ENCODE measurements at regions not wholly inside any gene's neighbourhood (a gene's known extent, or its start where the extent isn't known, plus 50 kb on each side); places are given as distances from the start of the nearest gene placed in this dataset.
"Not testable (repeated sequence)": the region's sequence is repeated elsewhere in the genome, so short reads cannot be mapped to it uniquely, and the experiment has no call there.

GRCh38 chr1:168836469-168836868, 107.5 kb upstream of the DPT start:
- no peak for TF ChIP-seq CTCF (IDR thresholded peaks at IDR 0.05; ENCODE audit: low read depth, low read length)
- H3K4me1 ChIP-seq (ENCODE audit: low read depth), result peaks cover 8% of the 10 kb centered on the region
- no peak for DNase-seq (ENCODE audit: low read depth in 1 of 2, low spot score in 1 of 2)
- no peaks in the 10 kb centered on the region for H3K27me3 ChIP-seq
- no peaks in the 10 kb centered on the region for H3K36me3 ChIP-seq
- no peak overlapping the region for H3K4me3 ChIP-seq
- H3K27ac ChIP-seq, result no peak overlapping the region
- no peaks in the 10 kb centered on the region for H3K9me3 ChIP-seq (ENCODE audit: low read depth)

GRCh38 chr1:168837230-168837629, 108.2 kb upstream of the DPT start:
- DNase-seq (ENCODE audit: low read depth in 1 of 2, low spot score in 1 of 2); H3K9me3 ChIP-seq (ENCODE audit: low read depth); H3K4me3 ChIP-seq: not testable (repeated sequence)

GRCh38 chr1:168842306-168842705, 113.3 kb upstream of the DPT start:
- no peak overlapping the region for H3K4me3 ChIP-seq
- H3K27ac ChIP-seq, result no peak overlapping the region
- no peaks in the 10 kb centered on the region for H3K4me1 ChIP-seq (ENCODE audit: low read depth)
- DNase-seq (ENCODE audit: low read depth in 1 of 2, low spot score in 1 of 2), result no peak
- H3K27me3 ChIP-seq, result no peaks in the 10 kb centered on the region
- no peaks in the 10 kb centered on the region for H3K36me3 ChIP-seq
- no peak for TF ChIP-seq CTCF (IDR thresholded peaks at IDR 0.05; ENCODE audit: low read depth, low read length)
- H3K9me3 ChIP-seq (ENCODE audit: low read depth), result no peaks in the 10 kb centered on the region

More at GRCh38 chr1:168837230-168837629, 108.2 kb upstream of the DPT start:
- not testable (repeated sequence) for H3K27me3 ChIP-seq; H3K27ac ChIP-seq; H3K4me1 ChIP-seq (ENCODE audit: low read depth); H3K36me3 ChIP-seq

- no peaks in the 10 kb centered on the region for H3K4me1 ChIP-seq (ENCODE audit: low read depth)
- TF ChIP-seq CTCF (IDR thresholded peaks at IDR 0.05; ENCODE audit: low read depth, low read length), result no peak
- H3K4me3 ChIP-seq, result no peak overlapping the region
- no peak overlapping the region for H3K27ac ChIP-seq
- H3K9me3 ChIP-seq (ENCODE audit: low read depth), result no peaks in the 10 kb centered on the region
- H3K36me3 ChIP-seq, result no peaks in the 10 kb centered on the region
- no peak for DNase-seq (ENCODE audit: low read depth in 1 of 2, low spot score in 1 of 2)
- no peaks in the 10 kb centered on the region for H3K27me3 ChIP-seq
Observed at GRCh38 chr1:168842916-168843315, 113.9 kb upstream of the DPT start.

- DNase-seq (ENCODE audit: low read depth in 1 of 2, low spot score in 1 of 2), result no peak
- TF ChIP-seq CTCF (IDR thresholded peaks at IDR 0.05; ENCODE audit: low read depth, low read length), result no peak
- no peaks in the 10 kb centered on the region for H3K27me3 ChIP-seq
- no peaks in the 10 kb centered on the region for H3K9me3 ChIP-seq (ENCODE audit: low read depth)
- no peak overlapping the region for H3K27ac ChIP-seq
- no peaks in the 10 kb centered on the region for H3K36me3 ChIP-seq
- no peak overlapping the region for H3K4me3 ChIP-seq
- peaks cover 1% of the 10 kb centered on the region for H3K4me1 ChIP-seq (ENCODE audit: low read depth)
Observed at GRCh38 chr1:168843401-168843800, 114.4 kb upstream of the DPT start.

- no peak for TF ChIP-seq CTCF (IDR thresholded peaks at IDR 0.05; ENCODE audit: low read depth, low read length)
- peaks cover 6% of the 10 kb centered on the region for H3K4me1 ChIP-seq (ENCODE audit: low read depth)
Observed at GRCh38 chr1:168843950-168844349, 114.9 kb upstream of the DPT start.

More at GRCh38 chr1:168843950-168844349, 114.9 kb upstream of the DPT start:
- no peak for DNase-seq (ENCODE audit: low read depth in 1 of 2, low spot score in 1 of 2)
- Histone ChIP-seq H3K9me3 (ENCODE audit: low read depth) (no peaks in the 10 kb centered on the region), H3K27ac (no peak overlapping the region), H3K4me3 (no peak overlapping the region), H3K27me3 (no peaks in the 10 kb centered on the region), H3K36me3 (no peaks in the 10 kb centered on the region)

All from cardiac muscle cell (in vitro differentiated cells and primary cell).